ENCODE measurements at regions not wholly inside any gene's neighbourhood (a gene's known extent, or its start where the extent isn't known, plus 50 kb on each side); places are given as distances from the start of the nearest gene placed in this dataset.

DNA sequence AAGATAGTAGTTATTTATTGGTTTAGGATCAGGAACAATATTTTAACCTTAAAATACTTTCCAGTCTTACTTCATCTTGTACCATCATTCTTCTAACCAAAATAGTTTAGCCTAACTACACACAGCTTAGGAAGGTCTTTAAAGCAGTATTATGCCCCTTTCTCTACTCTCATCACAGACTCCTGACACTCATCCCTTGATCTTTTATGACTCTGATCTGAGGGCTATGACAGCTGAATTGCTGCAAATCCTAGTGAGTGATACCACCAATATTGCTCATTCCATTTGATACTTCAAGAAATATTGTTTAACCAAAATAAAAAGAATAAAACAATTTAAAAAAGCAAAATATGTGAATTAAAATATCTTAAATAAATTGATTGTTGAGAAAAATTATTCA is 746.6 kb upstream of the ACO1 start:
- ChIA-PET RAD21 (ENCODE audit: low non-redundant PET in 1 of 2, low total read pairs in 2 of 2, uncharacterized antibody in 2 of 2, unreplicated experiment in 2 of 2) (no interaction called here), CTCF (no interaction called here), POLR2A (no interaction called here)
- Histone ChIP-seq H2AFZ (ENCODE audit: low read depth, low read length, poor library complexity, severe bottlenecking) (no peak overlapping the region), H3K9ac (ENCODE audit: low read length) (no peak overlapping the region), H3K36me3 (ENCODE audit: control insufficient read depth in 1 of 2, insufficient read depth in 2 of 2, low read length in 2 of 2) (no peaks in the 10 kb centered on the region), H4K20me1 (ENCODE audit: insufficient read depth) (no peaks in the 10 kb centered on the region), H3K4me2 (ENCODE audit: low read length) (no peak overlapping the region), H3K4me1 (ENCODE audit: control insufficient read depth in 1 of 2, insufficient read depth in 2 of 2, low read length in 2 of 2) (no peaks in the 10 kb centered on the region), H3K27me3 (ENCODE audit: insufficient read depth, low read length) (no peaks in the 10 kb centered on the region), H3K9me3 (ENCODE audit: control insufficient read depth in 1 of 2, insufficient read depth in 1 of 2, low read depth in 1 of 2, low read length in 2 of 2) (no peaks in the 10 kb centered on the region), H3K27ac (ENCODE audit: low read depth, low read length) (no peak overlapping the region), H3K79me2 (ENCODE audit: insufficient read depth, low read length) (no peaks in the 10 kb centered on the region), H3K9me2 (ENCODE audit: insufficient read depth) (no peaks in the 10 kb centered on the region), H3K4me3 (replicated peaks in 1 of 2; ENCODE audit: low read depth in 1 of 2, low read length in 2 of 2) (no peak overlapping the region)
- BruUV-seq (replicated peaks): no TSS peak
- no peak for ATAC-seq
- TF ChIP-seq ATF3 (IDR thresholded peaks at IDR 0.05) (no peak), SRF (IDR thresholded peaks at IDR 0.05; ENCODE audit: low read depth) (no peak), MAX (IDR thresholded peaks at IDR 0.05) (no peak), EZH2 (IDR thresholded peaks at IDR 0.05) (no peak), POLR2AphosphoS5 (IDR thresholded peaks at IDR 0.05; ENCODE audit: low read depth, low read length) (no peak), EZH2phosphoT487 (IDR thresholded peaks at IDR 0.05; ENCODE audit: borderline replicate concordance) (no peak), SP1 (IDR thresholded peaks at IDR 0.05; ENCODE audit: low read depth) (no peak), FOSL1 (IDR thresholded peaks at IDR 0.05; ENCODE audit: low read depth) (no peak), CEBPB (IDR thresholded peaks at IDR 0.05; ENCODE audit: low read depth) (no peak), TCF7L2 (IDR thresholded peaks at IDR 0.05; ENCODE audit: borderline replicate concordance, extremely low read depth, insufficient read depth, insufficient read length) (no peak), JUND (IDR thresholded peaks at IDR 0.05) (no peak), CBX3 (IDR thresholded peaks at IDR 0.05; ENCODE audit: low read depth) (no peak), YY1 (IDR thresholded peaks at IDR 0.05; ENCODE audit: extremely low read depth, insufficient replicate concordance, low read depth, low read length) (no peak), ZFX (IDR thresholded peaks at IDR 0.05) (no peak), SIN3A (IDR thresholded peaks at IDR 0.05; ENCODE audit: low read depth) (no peak)
- intact Hi-C loops (cut with micrococcal nuclease): no loop called here
- DNase-seq (ENCODE audit: low read depth, low spot score): no peak
